ENCODE measurements at regions not wholly inside any gene's neighbourhood (a gene's known extent, or its start where the extent isn't known, plus 50 kb on each side); places are given as distances from the start of the nearest gene placed in this dataset.
A peak's percentile ranks its signal among the peaks of the same experiment; 100 is the strongest.

- Histone ChIP-seq H3K4me1 (ENCODE audit: control insufficient read depth, insufficient read depth, low read length) (peaks cover 8% of the 10 kb centered on the region), H3K4me3 (ENCODE audit: low read length) (no peak overlapping the region), H3K27me3 (ENCODE audit: control insufficient read depth, insufficient read depth, low read length) (no peaks in the 10 kb centered on the region), H3K36me3 (ENCODE audit: control insufficient read depth, insufficient read depth, low read length) (no peaks in the 10 kb centered on the region), H3K9me3 (replicated peaks; ENCODE audit: control insufficient read depth, low read depth, low read length) (no peaks in the 10 kb centered on the region), H3K27ac (ENCODE audit: low read length) (peak overlapping the region; percentile 79)
- DNase-seq: peak; percentile 56
- WGBS (ENCODE audit: insufficient coverage): 69% methylated on average over 2 of the region's 6 CpGs
These were observed 91.4 kb upstream of the LRIG1 start for GRCh38 chr3:66592016-66592761.

GRCh38 chr3:66592927-66593625 is 92.3 kb upstream of the LRIG1 start:
- DNase-seq: peak; percentile 77
- peak overlapping the region; percentile 79 for H3K27ac ChIP-seq (ENCODE audit: low read length)
- no peaks in the 10 kb centered on the region for H3K27me3 ChIP-seq (ENCODE audit: control insufficient read depth, insufficient read depth, low read length)
- H3K4me3 ChIP-seq (ENCODE audit: low read length): no peak overlapping the region
- 45% methylated on average over 2 of the region's 11 CpGs for WGBS (ENCODE audit: insufficient coverage)
- no peaks in the 10 kb centered on the region for H3K36me3 ChIP-seq (ENCODE audit: control insufficient read depth, insufficient read depth, low read length)
- peaks cover 13% of the 10 kb centered on the region for H3K4me1 ChIP-seq (ENCODE audit: control insufficient read depth, insufficient read depth, low read length)
- no peaks in the 10 kb centered on the region for H3K9me3 ChIP-seq (replicated peaks; ENCODE audit: control insufficient read depth, low read depth, low read length)

- Histone ChIP-seq H3K9me3 (replicated peaks; ENCODE audit: control insufficient read depth, low read depth, low read length) (no peaks in the 10 kb centered on the region), H3K4me1 (ENCODE audit: control insufficient read depth, insufficient read depth, low read length) (peaks cover 22% of the 10 kb centered on the region), H3K36me3 (ENCODE audit: control insufficient read depth, insufficient read depth, low read length) (no peaks in the 10 kb centered on the region), H3K27ac (ENCODE audit: low read length) (no peak overlapping the region), H3K4me3 (ENCODE audit: low read length) (no peak overlapping the region), H3K27me3 (ENCODE audit: control insufficient read depth, insufficient read depth, low read length) (no peaks in the 10 kb centered on the region)
- WGBS (ENCODE audit: insufficient coverage): no CpG with 5 or more reads among the region's 1 CpG
- no peak for DNase-seq
These were observed 93.2 kb upstream of the LRIG1 start for GRCh38 chr3:66593978-66594377.

GRCh38 chr3:66597308-66597863 is 96.6 kb upstream of the LRIG1 start:
- WGBS (ENCODE audit: insufficient coverage): 71% methylated on average over 3 of the region's 5 CpGs
- H3K27me3 ChIP-seq (ENCODE audit: control insufficient read depth, insufficient read depth, low read length): no peaks in the 10 kb centered on the region
- DNase-seq: peak; percentile 53

GRCh38 chr3:66598168-66598567 is 97.3 kb upstream of the LRIG1 start:
- peak; percentile 94 for DNase-seq
- H3K27ac ChIP-seq (ENCODE audit: low read length): peak overlapping the region; percentile 35
- no peaks in the 10 kb centered on the region for H3K9me3 ChIP-seq (replicated peaks; ENCODE audit: control insufficient read depth, low read depth, low read length)
- WGBS (ENCODE audit: insufficient coverage): 6% methylated on average over 2 of the region's 6 CpGs
- peaks cover 21% of the 10 kb centered on the region for H3K4me1 ChIP-seq (ENCODE audit: control insufficient read depth, insufficient read depth, low read length)
- H3K4me3 ChIP-seq (ENCODE audit: low read length): no peak overlapping the region
- no peaks in the 10 kb centered on the region for H3K27me3 ChIP-seq (ENCODE audit: control insufficient read depth, insufficient read depth, low read length)
- H3K36me3 ChIP-seq (ENCODE audit: control insufficient read depth, insufficient read depth, low read length): no peaks in the 10 kb centered on the region

More at GRCh38 chr3:66597308-66597863, 96.6 kb upstream of the LRIG1 start:
- Histone ChIP-seq H3K27ac (ENCODE audit: low read length) (peak overlapping the region; percentile 67), H3K9me3 (replicated peaks; ENCODE audit: control insufficient read depth, low read depth, low read length) (no peaks in the 10 kb centered on the region), H3K4me3 (ENCODE audit: low read length) (no peak overlapping the region), H3K36me3 (ENCODE audit: control insufficient read depth, insufficient read depth, low read length) (no peaks in the 10 kb centered on the region), H3K4me1 (ENCODE audit: control insufficient read depth, insufficient read depth, low read length) (peaks cover 21% of the 10 kb centered on the region)

- Histone ChIP-seq H3K4me3 (ENCODE audit: low read length) (no peak overlapping the region), H3K36me3 (ENCODE audit: control insufficient read depth, insufficient read depth, low read length) (no peaks in the 10 kb centered on the region), H3K9me3 (replicated peaks; ENCODE audit: control insufficient read depth, low read depth, low read length) (no peaks in the 10 kb centered on the region), H3K4me1 (ENCODE audit: control insufficient read depth, insufficient read depth, low read length) (peaks cover 17% of the 10 kb centered on the region), H3K27ac (ENCODE audit: low read length) (no peak overlapping the region), H3K27me3 (ENCODE audit: control insufficient read depth, insufficient read depth, low read length) (no peaks in the 10 kb centered on the region)
- no peak for DNase-seq
- WGBS (ENCODE audit: insufficient coverage): 63% methylated on average over 1 of the region's 4 CpGs
These were observed 101.4 kb upstream of the LRIG1 start for GRCh38 chr3:66602237-66602636.

GRCh38 chr3:66602691-66603090 is 101.9 kb upstream of the LRIG1 start:
- Histone ChIP-seq H3K9me3 (replicated peaks; ENCODE audit: control insufficient read depth, low read depth, low read length) (no peaks in the 10 kb centered on the region), H3K36me3 (ENCODE audit: control insufficient read depth, insufficient read depth, low read length) (no peaks in the 10 kb centered on the region), H3K27me3 (ENCODE audit: control insufficient read depth, insufficient read depth, low read length) (no peaks in the 10 kb centered on the region), H3K4me3 (ENCODE audit: low read length) (no peak overlapping the region), H3K27ac (ENCODE audit: low read length) (no peak overlapping the region), H3K4me1 (ENCODE audit: control insufficient read depth, insufficient read depth, low read length) (peaks cover 14% of the 10 kb centered on the region)
- 54% methylated on average over 3 of the region's 5 CpGs for WGBS (ENCODE audit: insufficient coverage)
- no peak for DNase-seq

- Histone ChIP-seq H3K36me3 (ENCODE audit: control insufficient read depth, insufficient read depth, low read length) (no peaks in the 10 kb centered on the region), H3K9me3 (replicated peaks; ENCODE audit: control insufficient read depth, low read depth, low read length) (no peaks in the 10 kb centered on the region), H3K4me1 (ENCODE audit: control insufficient read depth, insufficient read depth, low read length) (peaks cover 12% of the 10 kb centered on the region), H3K27me3 (ENCODE audit: control insufficient read depth, insufficient read depth, low read length) (no peaks in the 10 kb centered on the region), H3K4me3 (ENCODE audit: low read length) (no peak overlapping the region), H3K27ac (ENCODE audit: low read length) (no peak overlapping the region)
- no peak for DNase-seq
- WGBS (ENCODE audit: insufficient coverage): no CpG with 5 or more reads among the region's 4 CpGs
These were observed 102.4 kb upstream of the LRIG1 start for GRCh38 chr3:66603151-66603611.

- DNase-seq: no peak
- H3K4me3 ChIP-seq (ENCODE audit: low read length): no peak overlapping the region
- peaks cover 4% of the 10 kb centered on the region for H3K4me1 ChIP-seq (ENCODE audit: control insufficient read depth, insufficient read depth, low read length)
- no CpG with 5 or more reads among the region's 1 CpG for WGBS (ENCODE audit: insufficient coverage)
- no peak overlapping the region for H3K27ac ChIP-seq (ENCODE audit: low read length)
- no peaks in the 10 kb centered on the region for H3K36me3 ChIP-seq (ENCODE audit: control insufficient read depth, insufficient read depth, low read length)
- H3K27me3 ChIP-seq (ENCODE audit: control insufficient read depth, insufficient read depth, low read length): no peaks in the 10 kb centered on the region
- no peaks in the 10 kb centered on the region for H3K9me3 ChIP-seq (replicated peaks; ENCODE audit: control insufficient read depth, low read depth, low read length)
These were observed 103.7 kb upstream of the LRIG1 start for GRCh38 chr3:66604481-66604880.

- H3K4me1 ChIP-seq (ENCODE audit: control insufficient read depth, insufficient read depth, low read length): peaks cover 19% of the 10 kb centered on the region
- no peak for DNase-seq
- no peak overlapping the region for H3K27ac ChIP-seq (ENCODE audit: low read length)
- no peaks in the 10 kb centered on the region for H3K36me3 ChIP-seq (ENCODE audit: control insufficient read depth, insufficient read depth, low read length)
- no peaks in the 10 kb centered on the region for H3K9me3 ChIP-seq (replicated peaks; ENCODE audit: control insufficient read depth, low read depth, low read length)
- H3K27me3 ChIP-seq (ENCODE audit: control insufficient read depth, insufficient read depth, low read length): no peaks in the 10 kb centered on the region
- H3K4me3 ChIP-seq (ENCODE audit: low read length): no peak overlapping the region
- 67% methylated on average over 1 of the region's 1 CpG for WGBS (ENCODE audit: insufficient coverage)
These were observed 105.3 kb upstream of the LRIG1 start for GRCh38 chr3:66606126-66606525.

Data from muscle of leg (tissue), 3 donors.